GM21619 (cell line): ENCODE measurements at regions not wholly inside any gene's neighbourhood (a gene's known extent, or its start where the extent isn't known, plus 50 kb on each side); places are given as distances from the start of the nearest gene placed in this dataset.
"Not testable (repeated sequence)": the region's sequence is repeated elsewhere in the genome, so short reads cannot be mapped to it uniquely, and the experiment has no call there.

Experiments
- ATAC-seq: cut with Tn5 transposase; IDR thresholded peaks from one replicate; pipeline ENCODE4 v1.9.1; 2021; ENCODE audit not compliant: unreplicated experiment

DNA sequence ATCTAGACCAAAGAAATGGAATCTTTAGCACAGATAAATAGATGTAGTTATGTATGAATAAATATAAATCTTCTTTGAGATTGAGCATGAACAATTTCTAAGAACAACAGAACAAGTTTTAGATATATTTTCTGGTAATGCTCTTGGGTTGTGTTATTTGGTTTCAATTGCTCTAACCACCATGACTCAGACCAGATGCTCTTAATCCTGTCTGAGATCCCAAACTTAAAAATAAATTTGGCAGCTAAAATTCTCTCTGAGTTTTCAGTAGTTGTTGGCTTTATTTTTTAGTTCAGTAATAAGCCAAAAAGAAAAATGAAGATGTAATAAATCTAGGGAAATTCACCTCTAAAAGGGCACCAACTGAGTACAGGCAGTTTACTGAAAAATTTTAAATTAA, 1693.4 kb downstream of the NCAM2 start:
- no peak for ATAC-seq

DNA sequence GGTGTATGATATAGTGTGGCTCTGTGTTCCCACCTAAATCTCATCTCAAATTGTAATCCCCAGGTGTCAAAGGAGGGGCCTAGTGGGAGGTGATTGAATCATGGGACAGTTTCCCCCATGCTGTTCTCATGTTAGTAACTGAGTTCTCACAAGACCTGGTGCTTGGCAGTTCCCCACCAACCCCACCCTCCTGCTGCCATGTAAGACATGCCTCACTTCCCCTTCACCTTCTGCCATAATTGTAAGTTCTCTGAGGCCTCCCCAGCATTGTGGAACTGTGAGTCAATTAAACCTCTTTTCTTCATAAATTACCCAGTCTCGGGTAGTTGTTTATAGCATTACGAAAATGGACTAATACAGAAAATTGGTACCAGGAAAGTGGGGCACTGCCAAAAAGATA, 1705.3 kb downstream of the NCAM2 start:
- no peak for ATAC-seq

DNA sequence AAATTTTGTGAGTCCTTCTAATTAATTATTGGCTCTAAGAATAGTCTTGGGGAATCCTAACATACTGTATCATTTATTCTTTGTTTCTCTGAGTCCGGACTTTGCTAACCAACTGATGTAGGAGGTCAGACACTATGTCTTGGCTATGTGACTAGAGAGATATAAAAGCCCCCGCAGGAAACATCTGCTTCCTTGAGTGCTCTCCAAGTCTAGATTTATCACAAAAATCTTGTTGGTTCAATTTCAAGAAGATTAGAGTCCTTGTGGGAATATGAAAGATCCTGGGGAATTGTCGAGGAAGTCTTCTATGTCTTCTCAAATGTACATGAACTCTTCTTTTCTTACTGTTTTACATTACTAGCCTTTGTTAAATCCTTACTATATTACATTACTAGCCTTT, 1712.5 kb downstream of the NCAM2 start:
- no peak for ATAC-seq

DNA sequence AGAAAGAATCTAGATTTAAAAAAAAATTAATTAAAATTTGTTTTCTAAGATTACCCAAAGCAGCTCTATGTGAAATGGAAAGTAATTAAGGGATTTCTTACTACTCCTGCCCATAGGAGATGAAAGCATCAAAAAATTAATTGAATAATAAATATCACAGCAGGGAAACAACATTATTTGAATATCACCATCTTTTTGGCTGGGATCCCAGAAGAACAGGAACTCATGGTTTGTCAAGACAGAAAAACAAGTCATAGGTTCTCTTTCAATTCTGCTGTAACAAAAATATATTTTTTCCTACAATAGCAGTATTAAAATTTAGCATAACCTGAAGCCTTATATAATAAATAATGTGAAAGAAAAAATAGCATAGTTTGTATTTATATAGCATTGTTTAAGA, 1713.4 kb downstream of the NCAM2 start:
- no peak for ATAC-seq

DNA sequence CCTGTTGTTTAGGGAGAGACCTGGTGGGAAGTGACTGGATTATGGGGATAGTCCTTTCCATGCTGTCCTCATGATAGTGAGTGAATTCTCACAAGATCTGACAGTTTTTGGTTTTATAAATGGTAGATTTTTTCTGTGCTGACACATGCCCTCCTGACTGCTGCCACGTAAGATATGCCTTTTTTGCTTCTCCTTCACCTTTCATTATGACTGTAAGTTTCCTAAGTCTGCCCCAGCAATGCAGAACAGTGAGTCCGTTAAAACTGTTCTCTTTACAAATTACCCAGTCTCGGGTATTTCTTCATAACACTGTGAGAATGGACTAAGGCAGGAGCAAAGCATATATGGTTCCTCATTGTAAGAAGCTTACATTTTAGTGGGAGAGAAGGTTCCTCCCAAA, 1727.2 kb downstream of the NCAM2 start:
- ATAC-seq, result no peak

DNA sequence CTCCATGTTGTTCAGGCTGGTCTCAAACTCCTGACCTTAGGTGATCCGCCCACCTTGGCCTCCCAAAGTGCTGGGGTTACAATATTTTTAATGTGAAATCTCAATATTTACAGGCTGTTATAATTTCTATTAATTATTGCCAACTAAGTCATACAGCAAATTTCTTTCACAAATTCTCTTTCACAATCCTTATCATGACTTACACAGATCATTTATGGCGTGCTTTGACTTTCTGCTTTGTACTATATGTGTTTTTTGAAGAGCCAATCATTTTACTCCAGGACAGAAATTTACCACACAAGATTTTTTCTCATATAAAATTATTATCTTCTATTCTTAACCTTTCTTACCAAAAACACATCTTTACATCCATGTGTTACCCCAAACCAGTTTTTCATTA, 1729.9 kb downstream of the NCAM2 start:
- no peak for ATAC-seq

DNA sequence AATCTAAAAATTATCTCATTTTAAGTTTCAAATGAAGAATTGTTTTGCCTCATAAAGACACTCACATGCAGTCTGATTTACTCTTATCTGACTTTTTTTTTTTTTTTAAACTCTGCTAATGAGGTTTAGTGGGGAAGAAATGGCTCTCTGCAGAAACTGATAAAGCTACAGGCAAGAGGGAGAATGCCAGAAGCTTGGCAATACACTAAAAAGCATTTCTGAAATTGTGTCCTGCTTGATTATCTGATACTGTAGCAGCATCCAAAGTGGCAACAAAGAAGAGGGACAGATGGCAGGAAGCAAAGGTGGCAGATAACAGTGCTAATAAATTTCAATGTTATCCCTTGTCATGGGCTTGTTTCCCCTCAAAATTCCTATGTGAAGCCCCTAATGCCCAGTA, 1744.9 kb downstream of the NCAM2 start:
- no peak for ATAC-seq

DNA sequence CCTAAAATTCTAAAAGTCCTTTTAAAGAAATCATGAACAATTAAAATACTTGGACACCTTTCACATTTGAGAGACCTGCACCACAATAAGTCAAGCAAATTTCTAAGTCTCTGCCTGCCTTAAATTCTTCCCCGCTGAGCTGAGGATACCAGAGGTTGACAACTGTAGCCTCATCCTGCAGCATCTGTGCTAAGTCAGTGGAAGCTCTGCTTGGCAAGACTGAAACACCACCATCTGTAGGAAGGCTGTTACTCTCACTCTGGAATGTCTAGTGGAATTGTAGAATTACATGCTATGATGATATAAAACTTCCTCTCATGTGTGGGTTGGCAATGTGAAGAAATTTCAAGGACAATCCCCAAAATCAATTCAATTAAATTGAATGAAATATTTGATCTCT, 1756.5 kb downstream of the NCAM2 start:
- ATAC-seq, result no peak

DNA sequence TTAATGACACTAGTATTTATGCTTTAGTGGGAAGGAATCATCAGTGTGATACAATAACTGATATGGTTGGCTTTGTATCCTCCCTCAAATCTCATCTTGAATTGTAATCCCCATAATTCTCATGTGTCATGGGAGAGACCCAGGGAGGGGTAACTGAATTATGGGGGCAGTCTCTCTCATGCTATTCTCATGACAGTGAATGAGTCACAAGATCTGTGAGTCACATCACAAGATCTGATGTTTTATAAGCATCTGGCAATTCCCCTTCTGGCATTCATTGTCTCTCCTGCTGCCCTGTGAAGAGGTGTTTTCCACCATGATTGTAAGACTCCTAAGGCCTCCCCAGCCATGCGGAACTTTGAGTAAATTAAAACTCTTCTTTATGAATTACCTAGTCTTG, 1760.3 kb downstream of the NCAM2 start:
- ATAC-seq, result no peak

DNA sequence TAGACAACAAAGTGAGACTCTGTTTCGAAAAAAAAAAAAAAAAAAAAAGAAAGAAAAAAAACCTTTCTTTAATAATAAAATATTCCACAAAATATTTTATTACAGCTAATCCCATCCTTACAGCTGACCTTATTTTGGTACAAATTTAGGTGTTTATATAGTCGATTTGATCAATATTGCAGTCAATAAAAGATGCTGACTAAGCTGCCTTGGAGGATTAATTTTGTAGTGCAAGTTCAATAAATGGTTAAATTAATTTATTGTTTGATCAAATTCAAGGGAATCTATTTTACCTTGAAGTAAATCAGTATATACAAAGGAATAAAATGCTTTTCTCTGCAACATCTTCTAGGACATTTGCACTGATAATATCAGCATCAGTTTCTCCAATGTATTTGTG, 1764.3 kb downstream of the NCAM2 start:
- no peak for ATAC-seq

DNA sequence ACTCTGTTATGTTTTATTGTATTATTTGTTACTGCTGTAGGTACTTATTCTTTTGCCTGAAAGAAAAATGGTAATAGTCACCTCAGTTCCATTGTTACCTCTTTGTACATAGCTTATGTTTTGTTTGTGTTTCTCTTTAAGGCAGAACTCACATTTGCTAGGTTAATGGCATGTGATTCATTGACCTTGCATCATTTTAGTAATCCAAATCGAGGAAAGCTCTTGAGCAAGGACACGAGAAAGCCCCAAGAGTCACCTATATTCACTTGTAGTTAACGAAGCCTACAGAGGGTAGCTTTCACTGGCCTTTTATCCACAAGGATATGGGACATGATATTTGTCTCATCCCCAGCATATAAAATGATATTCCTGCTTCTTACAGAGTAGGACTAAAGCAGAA, 1765.2 kb downstream of the NCAM2 start:
- no peak for ATAC-seq

DNA sequence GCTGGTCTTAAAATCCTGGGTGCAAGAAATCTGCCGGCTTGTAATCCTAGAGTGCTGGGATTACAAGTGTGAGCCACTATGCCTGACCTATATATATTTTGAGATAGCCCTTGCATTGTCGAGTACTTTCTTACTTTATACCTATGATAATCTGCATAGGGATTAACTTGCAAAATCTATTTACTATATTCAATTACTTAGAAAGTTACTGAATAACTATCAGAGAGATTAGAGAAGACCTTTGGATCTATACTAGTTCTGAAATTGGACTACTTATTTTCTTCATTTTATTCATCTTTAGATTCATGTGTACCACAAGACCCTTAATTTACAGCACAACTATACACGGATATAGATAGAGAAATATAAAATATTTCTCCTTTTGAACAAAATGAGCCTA, 1766.0 kb downstream of the NCAM2 start:
- no peak for ATAC-seq

DNA sequence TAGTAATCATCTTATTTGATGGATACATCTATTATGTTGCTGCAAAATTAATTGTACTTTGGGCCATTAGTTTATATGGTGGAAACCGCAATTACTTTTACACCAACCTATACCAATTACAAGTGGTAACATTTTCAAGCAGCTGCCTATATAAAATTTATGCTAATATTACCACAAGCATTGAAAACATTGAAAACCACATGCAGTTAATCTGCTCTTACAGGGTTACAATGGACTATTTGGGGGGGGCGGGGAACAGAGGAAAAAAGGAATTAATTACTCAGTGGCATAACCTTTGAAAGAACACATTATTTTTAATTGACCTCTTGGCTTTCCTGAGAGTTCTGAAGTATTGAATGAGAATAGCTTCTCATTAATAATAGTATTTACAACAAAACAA, 1793.2 kb downstream of the NCAM2 start:
- no peak for ATAC-seq

DNA sequence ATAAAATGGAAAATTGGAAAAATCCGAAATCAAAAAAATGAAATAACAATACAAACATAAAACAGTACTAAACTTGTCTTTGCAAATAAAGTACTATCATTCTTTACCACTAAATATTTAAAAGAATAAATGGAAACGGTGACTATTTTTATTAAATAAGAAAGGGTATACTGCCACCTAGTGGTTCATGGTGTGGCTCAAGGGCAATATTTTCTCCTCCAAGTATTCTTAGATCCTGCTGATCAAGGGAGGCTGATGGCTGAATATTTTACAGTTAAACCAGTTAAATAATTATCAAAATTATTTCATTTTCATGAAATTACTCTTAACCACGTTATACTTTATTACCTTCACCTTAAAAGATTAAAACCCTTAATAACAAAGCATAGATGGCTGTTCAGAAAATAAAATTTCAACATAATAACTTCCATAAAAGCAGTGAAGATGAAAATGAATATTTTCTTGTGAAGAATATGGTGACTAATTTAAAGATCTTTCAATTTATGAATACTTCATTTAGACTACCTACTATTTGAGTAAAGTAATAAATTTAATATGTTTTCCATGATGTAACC, 1793.9 kb downstream of the NCAM2 start:
- ATAC-seq, result no peak

DNA sequence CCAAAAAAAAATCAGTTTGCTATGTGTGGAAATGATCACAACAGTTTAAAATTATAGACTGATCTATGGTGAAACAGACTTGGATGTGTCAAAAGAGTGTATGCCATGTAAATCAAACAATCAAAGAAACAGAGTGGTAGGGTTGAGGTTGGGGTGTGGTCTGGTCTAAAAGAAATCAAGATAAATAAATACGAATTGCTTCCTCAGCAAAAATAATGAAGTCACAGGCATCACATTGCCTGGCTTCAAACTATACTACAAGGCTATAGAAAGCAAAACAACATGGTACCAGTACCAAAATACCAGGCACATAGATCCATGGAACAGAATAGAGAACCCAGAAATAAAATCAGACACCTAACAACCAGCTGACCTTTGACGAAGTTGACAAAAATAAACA, 1796.9 kb downstream of the NCAM2 start:
- no peak for ATAC-seq

DNA sequence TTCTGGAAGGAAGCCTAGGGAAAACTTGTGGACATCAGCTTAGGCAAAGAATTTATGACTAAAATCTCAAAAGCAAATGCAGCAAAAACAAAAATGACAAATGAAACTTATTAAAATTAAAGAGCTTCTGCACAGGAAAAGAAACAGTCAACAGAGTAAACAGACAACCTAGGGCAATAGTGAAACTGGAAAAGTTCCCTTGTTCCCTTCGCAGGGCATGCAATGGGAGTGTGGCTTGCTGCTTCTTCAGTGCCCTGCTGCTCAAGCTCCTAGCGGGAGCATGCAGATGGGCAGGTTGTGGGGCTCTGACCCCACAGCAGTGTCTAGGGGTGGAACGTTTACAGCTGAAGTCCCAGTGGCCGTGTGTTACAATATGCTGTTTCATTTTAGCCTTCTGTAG, 1797.4 kb downstream of the NCAM2 start:
- no peak for ATAC-seq

DNA sequence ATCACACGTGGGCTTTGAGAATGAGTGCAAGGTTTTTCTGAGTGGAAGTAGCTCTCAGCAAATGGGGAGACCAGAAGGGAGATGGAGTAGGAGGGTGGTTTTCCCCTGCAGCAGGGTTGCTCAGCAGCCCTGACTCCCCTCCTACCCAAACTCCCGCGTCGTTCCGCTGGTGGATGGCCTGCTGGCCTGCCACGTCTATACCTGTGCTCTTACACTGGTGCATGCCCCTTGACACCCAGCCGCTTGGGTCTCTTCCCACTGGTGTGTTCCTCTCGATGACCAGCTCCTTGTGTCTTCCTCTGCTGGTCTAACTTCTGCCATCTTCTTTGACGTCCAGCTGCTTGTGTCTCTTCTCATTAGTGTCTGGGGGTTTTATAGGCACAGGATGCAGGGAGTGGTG, 1797.9 kb downstream of the NCAM2 start:
- no peak for ATAC-seq

DNA sequence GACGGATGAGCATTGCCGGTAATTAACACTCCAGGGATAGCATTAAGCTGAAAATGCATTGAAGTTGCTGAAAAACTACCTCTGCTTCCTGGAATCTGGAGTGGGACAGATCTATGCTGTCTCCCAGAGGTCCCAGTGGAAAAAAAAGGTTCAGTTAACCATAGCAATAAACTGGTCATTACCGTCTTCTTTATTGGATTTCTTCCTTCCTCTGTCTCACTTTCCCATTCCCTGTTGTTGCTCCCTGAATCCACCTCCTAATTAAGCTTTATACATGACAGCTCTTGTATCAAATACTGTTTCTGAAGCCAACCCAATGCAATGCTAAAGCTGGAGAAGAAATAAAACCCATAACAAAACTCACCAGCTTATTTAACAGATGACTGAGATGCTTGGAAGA, 1805.9 kb downstream of the NCAM2 start:
- ATAC-seq, result no peak

DNA sequence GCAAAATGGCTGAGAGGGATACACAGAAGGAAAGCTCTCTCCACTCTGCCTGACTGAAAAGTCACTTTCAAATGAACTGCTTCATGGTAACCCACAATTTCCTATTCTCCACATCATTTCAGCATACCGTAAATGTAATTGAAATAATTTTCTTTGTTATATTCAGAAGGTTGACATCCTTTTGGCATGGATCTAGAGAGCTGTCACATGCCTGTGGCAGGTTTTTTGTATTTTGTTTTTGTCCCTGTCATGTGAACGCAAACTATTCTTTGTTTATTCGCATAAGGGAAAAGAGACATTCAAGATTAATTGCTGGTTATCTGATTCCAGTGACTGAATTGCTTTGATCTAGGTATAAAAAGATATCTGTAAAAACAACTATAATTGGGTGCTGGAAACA, 1808.1 kb downstream of the NCAM2 start:
- ATAC-seq, result no peak

DNA sequence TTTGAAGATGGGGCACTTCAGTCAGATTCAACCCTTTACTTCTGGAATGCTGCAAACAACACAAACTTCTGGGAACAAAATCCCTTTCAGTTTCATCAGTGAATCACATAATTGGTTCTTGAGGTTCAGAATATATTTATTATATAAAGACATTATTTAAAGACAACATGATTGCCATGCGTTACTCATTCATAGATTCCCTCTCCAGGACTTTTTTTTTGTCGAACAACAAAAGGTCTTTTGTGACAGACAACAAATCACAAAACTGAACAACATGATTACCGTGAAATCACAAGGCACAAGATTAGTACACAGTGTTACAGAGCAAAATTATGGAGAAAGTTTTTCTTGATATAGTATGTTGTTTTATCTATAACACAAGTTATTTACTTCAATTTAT, 1815.0 kb downstream of the NCAM2 start:
- ATAC-seq, result no peak

DNA sequence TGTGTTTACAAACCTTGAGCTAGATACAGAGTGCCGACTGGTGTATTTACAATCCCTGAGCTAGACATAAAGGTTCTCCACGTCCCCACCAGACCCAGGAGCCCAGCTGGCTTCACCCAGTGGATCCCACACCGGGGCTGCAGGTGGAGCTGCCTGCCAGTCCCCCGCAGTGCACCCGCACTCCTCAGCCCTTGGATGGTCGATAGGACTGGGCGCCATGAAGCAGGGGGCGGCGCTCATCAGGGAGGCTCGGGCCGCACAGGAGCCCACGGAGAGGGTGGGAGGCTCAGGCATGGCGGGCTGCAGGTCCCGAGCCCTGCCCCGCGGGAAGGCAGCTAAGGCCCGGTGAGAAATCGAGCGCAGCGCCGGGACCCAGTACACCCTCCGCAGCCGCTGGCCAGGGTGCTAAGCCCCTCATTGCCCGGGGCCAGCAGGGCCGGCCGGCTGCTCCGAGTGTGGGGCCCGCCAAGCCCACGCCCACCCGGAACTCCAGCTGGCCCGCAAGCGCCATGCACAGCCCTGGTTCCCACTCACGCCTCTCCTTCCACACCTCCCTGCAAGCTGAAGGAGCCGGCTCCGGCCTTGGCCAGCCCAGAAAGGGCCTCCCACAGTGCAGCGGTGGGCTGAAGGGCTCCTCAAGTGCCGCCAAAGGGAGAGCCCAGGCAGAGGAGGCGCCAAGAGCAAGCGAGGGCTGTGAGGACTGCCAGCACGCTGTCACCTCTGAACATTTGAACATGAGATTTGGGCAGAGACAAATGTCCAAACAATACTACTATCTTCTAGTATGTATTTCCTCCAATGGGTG, 1820.7 kb downstream of the NCAM2 start:
- ATAC-seq, result not testable (repeated sequence)

DNA sequence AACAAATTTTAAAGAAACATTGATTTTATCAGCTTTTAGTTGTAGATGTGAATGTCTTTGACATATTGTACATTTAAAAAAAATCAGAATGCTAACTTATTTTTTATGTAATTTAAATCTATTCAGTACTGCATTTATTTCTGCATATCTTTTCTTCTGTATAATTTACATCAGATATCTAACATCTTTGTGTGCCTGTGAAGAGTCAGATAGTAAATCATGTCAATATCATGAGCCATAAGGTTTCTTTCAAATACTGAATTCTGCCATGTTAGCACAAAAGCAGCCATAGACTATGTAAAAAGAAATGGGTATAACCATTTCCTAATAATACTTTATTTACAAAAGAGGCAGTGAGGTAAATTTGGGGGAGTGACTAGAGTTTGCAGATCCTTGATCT, 1829.2 kb downstream of the NCAM2 start:
- no peak for ATAC-seq

DNA sequence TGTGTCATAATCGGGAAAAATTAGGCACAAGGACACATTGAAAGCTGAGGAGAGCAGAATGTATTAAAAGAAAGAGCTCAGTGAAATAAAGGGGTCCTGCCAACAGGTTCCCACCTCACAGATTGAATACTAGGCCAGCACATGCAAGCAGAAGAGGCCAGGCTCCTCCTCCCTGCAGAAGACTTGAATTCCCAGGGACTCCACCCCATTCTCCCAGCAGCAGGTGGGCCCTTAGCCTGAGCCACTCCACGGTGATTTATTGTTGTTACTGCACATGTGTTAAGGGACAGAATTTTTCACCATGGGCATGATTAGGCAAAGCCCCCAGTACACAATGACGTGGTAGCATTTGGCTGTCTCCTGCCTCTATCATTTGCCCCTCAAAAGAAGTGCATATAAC, 1844.7 kb downstream of the NCAM2 start:
- no peak for ATAC-seq
